ENCODE measurements at regions not wholly inside any gene's neighbourhood (a gene's known extent, or its start where the extent isn't known, plus 50 kb on each side); places are given as distances from the start of the nearest gene placed in this dataset.

GRCh38 chr1:80170811-80171485 lies 1164.4 kb upstream of the ADGRL4 start:
- no peak for TF ChIP-seq CTCF (IDR thresholded peaks at IDR 0.05 in 8 of 11, conservative IDR thresholded peaks at IDR 0.05 in 3 of 11)
- no peak for TF ChIP-seq POLR2AphosphoS5 (IDR thresholded peaks at IDR 0.05)
- no peak for TF ChIP-seq POLR2A (IDR thresholded peaks at IDR 0.05)
